Calu3 (cell line): ENCODE measurements at regions not wholly inside any gene's neighbourhood (a gene's known extent, or its start where the extent isn't known, plus 50 kb on each side); places are given as distances from the start of the nearest gene placed in this dataset.
"Not testable (repeated sequence)": the region's sequence is repeated elsewhere in the genome, so short reads cannot be mapped to it uniquely, and the experiment has no call there.

ENCODE experiments used
- BruUV-seq: library from RNA; stranded (reverse); fragments of 400-500 nt; replicated peaks from 2 replicates; lab custom pipeline; 2021; lab: Mats Ljungman, UMichigan
- CTCF ChIA-PET: fragments of 300-600 bp; sonication (Branson Sonifier 250); formaldehyde crosslinking; loops from one replicate; lab custom pipeline; 2022; ENCODE audit warnings: antibody characterized with exemption; lab: Charles Lee
- DNase-seq: peaks from one replicate; pipeline ENCODE4 v3.0.0; 2022
- H3K27ac Mint-ChIP-seq: one replicate; pipeline ENCODE4 v1.8.0; 2022; ENCODE audit warnings: mixed read lengths; ENCODE audit not compliant: unreplicated experiment
- H3K27me3 Mint-ChIP-seq: one replicate; pipeline ENCODE4 v1.8.0; 2022; ENCODE audit warnings: mixed read lengths; ENCODE audit not compliant: unreplicated experiment
- H3K36me3 Mint-ChIP-seq: one replicate; pipeline ENCODE4 v1.8.0; 2022; ENCODE audit warnings: mild to moderate bottlenecking, moderate library complexity, mixed read lengths; ENCODE audit not compliant: insufficient read depth, unreplicated experiment
- H3K4me1 Mint-ChIP-seq: one replicate; pipeline ENCODE4 v1.8.0; 2022; ENCODE audit warnings: mild to moderate bottlenecking, low read depth, mixed read lengths; ENCODE audit not compliant: unreplicated experiment
- H3K4me3 Mint-ChIP-seq: one replicate; pipeline ENCODE4 v1.8.0; 2022; ENCODE audit warnings: mild to moderate bottlenecking, low read depth, moderate library complexity, mixed read lengths; ENCODE audit not compliant: unreplicated experiment
- H3K9me3 Mint-ChIP-seq: one replicate; pipeline ENCODE4 v1.8.0; 2022; ENCODE audit warnings: low read depth, mixed read lengths; ENCODE audit not compliant: unreplicated experiment
- CTCF ChIP-seq: fragments of 200-600 bp; IDR thresholded peaks from one replicate; pipeline ENCODE4 v1.8.0; 2022; ENCODE audit warnings: antibody characterized with exemption; ENCODE audit not compliant: unreplicated experiment
- intact Hi-C: fragments of 100-400 bp; cut with micrococcal nuclease; formaldehyde crosslinking; loops from one replicate; pipeline ENCODE4 v1.10.0; 2022; ENCODE audit not compliant: unreplicated experiment

GRCh38 chr2:81363800-81364199 is 1059.2 kb upstream of the LRRTM1 start:
- Mint-ChIP-seq H3K9me3 (peaks cover 14% of the 10 kb centered on the region), H3K27ac (no peak overlapping the region), H3K36me3 (no peaks in the 10 kb centered on the region), H3K27me3 (no peaks in the 10 kb centered on the region), H3K4me1 (no peaks in the 10 kb centered on the region), H3K4me3 (no peak overlapping the region)
- no peak for TF ChIP-seq CTCF
- CTCF ChIA-PET = no interaction called here
- no TSS peak for BruUV-seq
- DNase-seq = no peak
- intact Hi-C loops = no loop called here

GRCh38 chr2:81362468-81362867 is 1057.9 kb upstream of the LRRTM1 start:
- H3K27ac Mint-ChIP-seq, BruUV-seq: not testable (repeated sequence)

GRCh38 chr2:81355436-81355835 is 1050.9 kb upstream of the LRRTM1 start:
- no peak for TF ChIP-seq CTCF
- peaks cover 7% of the 10 kb centered on the region for H3K9me3 Mint-ChIP-seq
- no peaks in the 10 kb centered on the region for H3K27me3 Mint-ChIP-seq
- H3K4me1 Mint-ChIP-seq = no peaks in the 10 kb centered on the region
- DNase-seq = no peak
- CTCF ChIA-PET = no interaction called here
- H3K36me3 Mint-ChIP-seq = no peaks in the 10 kb centered on the region
- no peak overlapping the region for H3K4me3 Mint-ChIP-seq
- intact Hi-C loops = loop anchor here (10.0 kb wide), 1 partner anchor 1119 kb away; no protein-coding TSS in a partner anchor
- no TSS peak for BruUV-seq
- no peak overlapping the region for H3K27ac Mint-ChIP-seq

More at GRCh38 chr2:81362468-81362867, 1057.9 kb upstream of the LRRTM1 start:
- H3K36me3 Mint-ChIP-seq, intact Hi-C loops, H3K4me1 Mint-ChIP-seq, H3K4me3 Mint-ChIP-seq, H3K9me3 Mint-ChIP-seq, DNase-seq, CTCF ChIA-PET, H3K27me3 Mint-ChIP-seq: not testable (repeated sequence)

- no peak overlapping the region for H3K27ac Mint-ChIP-seq
These were observed 1029.5 kb upstream of the LRRTM1 start for GRCh38 chr2:81334046-81334445.

More at GRCh38 chr2:81334046-81334445, 1029.5 kb upstream of the LRRTM1 start:
- intact Hi-C loops = no loop called here
- no peaks in the 10 kb centered on the region for H3K9me3 Mint-ChIP-seq
- no peak for TF ChIP-seq CTCF
- DNase-seq = no peak
- no peaks in the 10 kb centered on the region for H3K36me3 Mint-ChIP-seq
- BruUV-seq = no TSS peak
- no peaks in the 10 kb centered on the region for H3K4me1 Mint-ChIP-seq
- CTCF ChIA-PET = no interaction called here
- H3K4me3 Mint-ChIP-seq = no peak overlapping the region
- no peaks in the 10 kb centered on the region for H3K27me3 Mint-ChIP-seq
